Nephron (organoid): ENCODE measurements at regions not wholly inside any gene's neighbourhood (a gene's known extent, or its start where the extent isn't known, plus 50 kb on each side); places are given as distances from the start of the nearest gene placed in this dataset.

ENCODE experiments used
- H3K27ac Mint-ChIP-seq, 3 experiments: 2 replicates each; pipeline ENCODE4 v1.8.0; 2020; ENCODE audit warnings: mixed read lengths in 3 of 3, mild to moderate bottlenecking in 2 of 3, moderate library complexity in 1 of 3
- H3K27me3 Mint-ChIP-seq: 2 replicates; pipeline ENCODE4 v1.8.0; 2021; ENCODE audit warnings: low read depth, mild to moderate bottlenecking, moderate library complexity, mixed read lengths
- H3K36me3 Mint-ChIP-seq: 2 replicates; pipeline ENCODE4 v1.8.0; 2020; ENCODE audit warnings: low read depth, mixed read lengths
- H3K4me1 Mint-ChIP-seq: 2 replicates; pipeline ENCODE4 v1.8.0; 2020; ENCODE audit warnings: mixed read lengths
- H3K4me3 Mint-ChIP-seq, 3 experiments: 2 replicates each; pipeline ENCODE4 v1.8.0; 2020; ENCODE audit warnings: mild to moderate bottlenecking in 3 of 3, mixed read lengths in 3 of 3, moderate library complexity in 2 of 3
- H3K9me3 Mint-ChIP-seq: 2 replicates; pipeline ENCODE4 v1.8.0; 2020; ENCODE audit warnings: mixed read lengths
- TF ChIP-seq, protein P1 (sequence below), 3 experiments: fragments of 200-600 bp; sonication (generic); IDR thresholded peaks; one replicate each; pipeline ENCODE4 v1.5.0; 2021; ENCODE audit warnings: antibody characterized with exemption in 3 of 3; ENCODE audit not compliant: unreplicated experiment in 3 of 3

DNA sequence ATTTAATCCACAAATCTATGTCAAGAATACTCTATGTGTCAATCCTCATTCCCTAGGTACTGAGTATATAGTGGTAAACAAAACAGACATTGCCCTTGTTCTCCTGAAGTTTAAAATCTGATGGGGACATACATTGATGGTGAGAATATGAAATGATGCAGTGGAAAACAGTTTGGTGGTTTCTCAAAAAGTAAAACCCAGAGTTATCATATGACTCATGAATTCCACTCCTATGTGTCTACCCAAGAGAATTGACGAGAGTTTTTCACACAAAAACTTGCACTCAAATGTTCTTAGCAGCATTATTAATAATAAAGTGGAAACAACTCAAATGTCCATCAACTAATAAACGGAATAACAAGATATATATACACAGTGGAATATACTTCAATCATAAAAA, 586.7 kb downstream of the CCDC85A start:
- Mint-ChIP-seq H3K4me3 (no peak overlapping the region), H3K27me3 (no peaks in the 10 kb centered on the region), H3K27ac (no peak overlapping the region), H3K4me1 (no peaks in the 10 kb centered on the region), H3K9me3 (peaks cover 2% of the 10 kb centered on the region), H3K36me3 (no peaks in the 10 kb centered on the region)
- TF ChIP-seq, protein P1, sequence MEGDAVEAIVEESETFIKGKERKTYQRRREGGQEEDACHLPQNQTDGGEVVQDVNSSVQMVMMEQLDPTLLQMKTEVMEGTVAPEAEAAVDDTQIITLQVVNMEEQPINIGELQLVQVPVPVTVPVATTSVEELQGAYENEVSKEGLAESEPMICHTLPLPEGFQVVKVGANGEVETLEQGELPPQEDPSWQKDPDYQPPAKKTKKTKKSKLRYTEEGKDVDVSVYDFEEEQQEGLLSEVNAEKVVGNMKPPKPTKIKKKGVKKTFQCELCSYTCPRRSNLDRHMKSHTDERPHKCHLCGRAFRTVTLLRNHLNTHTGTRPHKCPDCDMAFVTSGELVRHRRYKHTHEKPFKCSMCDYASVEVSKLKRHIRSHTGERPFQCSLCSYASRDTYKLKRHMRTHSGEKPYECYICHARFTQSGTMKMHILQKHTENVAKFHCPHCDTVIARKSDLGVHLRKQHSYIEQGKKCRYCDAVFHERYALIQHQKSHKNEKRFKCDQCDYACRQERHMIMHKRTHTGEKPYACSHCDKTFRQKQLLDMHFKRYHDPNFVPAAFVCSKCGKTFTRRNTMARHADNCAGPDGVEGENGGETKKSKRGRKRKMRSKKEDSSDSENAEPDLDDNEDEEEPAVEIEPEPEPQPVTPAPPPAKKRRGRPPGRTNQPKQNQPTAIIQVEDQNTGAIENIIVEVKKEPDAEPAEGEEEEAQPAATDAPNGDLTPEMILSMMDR (IDR thresholded peaks at IDR 0.05; ENCODE audit: unreplicated experiment in 3 of 3), result no peak

DNA sequence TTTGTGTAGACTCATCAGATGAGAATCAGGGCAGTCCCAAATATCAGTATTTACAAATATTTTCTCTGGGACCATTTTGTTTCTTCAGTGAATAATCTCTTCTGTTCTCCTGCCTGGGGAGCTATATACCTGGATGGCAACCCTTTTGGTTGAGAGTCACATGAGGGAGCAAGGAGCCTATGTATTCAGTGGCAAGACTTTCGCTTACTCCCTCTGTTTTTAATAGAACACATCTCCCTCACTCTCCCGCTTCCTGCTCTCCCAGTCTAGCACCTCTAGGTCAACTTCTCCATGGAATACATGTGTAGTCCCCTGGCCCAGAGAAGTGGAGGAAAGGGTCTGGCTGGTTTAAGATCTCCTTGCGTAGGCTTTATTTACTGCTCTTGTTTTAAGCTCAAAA, 600.3 kb downstream of the CCDC85A start:
- TF ChIP-seq, protein P1 (IDR thresholded peaks at IDR 0.05; ENCODE audit: unreplicated experiment in 3 of 3), result no peak
- H3K27ac Mint-ChIP-seq, result no peak overlapping the region
- H3K4me3 Mint-ChIP-seq, result no peak overlapping the region
- no peaks in the 10 kb centered on the region for H3K36me3 Mint-ChIP-seq
- no peaks in the 10 kb centered on the region for H3K9me3 Mint-ChIP-seq
- H3K4me1 Mint-ChIP-seq, result no peaks in the 10 kb centered on the region
- H3K27me3 Mint-ChIP-seq, result no peaks in the 10 kb centered on the region

DNA sequence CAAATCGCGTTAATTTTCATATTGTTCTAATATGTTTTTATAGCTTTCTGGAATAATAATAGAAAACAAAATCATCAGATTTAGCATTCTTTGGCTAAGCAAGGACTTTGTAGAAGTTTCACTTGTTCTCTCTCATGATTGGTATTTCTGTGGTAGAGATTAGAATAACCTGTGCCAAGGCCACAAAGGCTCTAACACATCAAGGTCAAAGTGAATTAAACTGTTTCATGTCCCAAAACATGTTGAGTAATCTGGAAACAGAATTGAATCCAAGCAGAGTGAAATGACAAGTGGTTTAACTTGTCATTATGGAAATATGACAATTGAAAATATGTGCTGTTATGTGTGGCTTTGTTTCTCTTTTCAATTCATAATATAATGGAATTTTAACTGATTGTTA, 617.4 kb downstream of the CCDC85A start:
- no peak overlapping the region for H3K27ac Mint-ChIP-seq
- H3K9me3 Mint-ChIP-seq, result no peaks in the 10 kb centered on the region
- H3K4me3 Mint-ChIP-seq, result no peak overlapping the region
- H3K36me3 Mint-ChIP-seq, result no peaks in the 10 kb centered on the region
- H3K27me3 Mint-ChIP-seq, result no peaks in the 10 kb centered on the region
- no peaks in the 10 kb centered on the region for H3K4me1 Mint-ChIP-seq
- TF ChIP-seq, protein P1 (IDR thresholded peaks at IDR 0.05; ENCODE audit: unreplicated experiment in 3 of 3), result no peak

DNA sequence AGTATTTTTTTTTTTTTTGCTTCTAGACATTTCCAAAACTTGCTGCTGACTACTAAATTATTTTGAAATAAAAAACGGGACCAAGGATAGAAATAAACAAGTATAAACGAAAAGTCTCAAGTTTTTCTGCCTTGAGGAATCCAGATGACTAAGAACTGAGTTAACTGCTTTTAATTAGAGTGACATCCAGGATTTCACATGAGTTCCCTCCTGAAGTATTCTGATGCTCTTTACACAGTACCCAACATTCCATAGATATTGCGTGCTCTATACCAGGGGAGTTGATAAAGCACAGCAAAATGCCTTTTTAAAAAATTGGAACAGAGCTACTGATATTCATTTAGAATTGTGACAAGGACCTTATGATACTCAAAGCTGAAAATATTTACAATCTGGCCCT, 618.0 kb downstream of the CCDC85A start:
- Mint-ChIP-seq H3K36me3 (no peaks in the 10 kb centered on the region), H3K4me1 (no peaks in the 10 kb centered on the region), H3K27me3 (no peaks in the 10 kb centered on the region), H3K9me3 (no peaks in the 10 kb centered on the region), H3K27ac (no peak overlapping the region), H3K4me3 (no peak overlapping the region)
- TF ChIP-seq, protein P1 (IDR thresholded peaks at IDR 0.05; ENCODE audit: unreplicated experiment in 3 of 3), result no peak

DNA sequence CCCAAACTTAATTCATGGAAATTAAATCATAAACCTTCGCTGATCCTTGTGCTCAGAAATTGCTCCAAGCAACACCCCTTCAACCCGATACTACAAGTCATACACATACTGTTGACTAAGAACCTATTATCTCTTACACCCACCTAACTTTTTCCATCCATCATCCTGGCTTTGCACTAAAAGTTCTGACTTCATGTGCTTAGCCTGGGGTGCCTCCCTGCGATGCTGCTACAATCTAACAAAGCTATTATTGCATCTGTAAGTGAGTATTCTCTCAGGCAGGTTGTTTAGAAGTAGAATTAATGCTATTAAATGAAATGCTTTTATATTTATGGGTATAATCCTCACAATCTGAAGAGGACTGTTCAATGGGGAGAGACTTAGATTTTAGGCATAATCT, 619.8 kb downstream of the CCDC85A start:
- Mint-ChIP-seq H3K27ac (no peak overlapping the region), H3K9me3 (no peaks in the 10 kb centered on the region), H3K4me1 (no peaks in the 10 kb centered on the region), H3K36me3 (no peaks in the 10 kb centered on the region), H3K27me3 (no peaks in the 10 kb centered on the region), H3K4me3 (no peak overlapping the region)
- TF ChIP-seq, protein P1 (IDR thresholded peaks at IDR 0.05; ENCODE audit: unreplicated experiment in 3 of 3), result no peak

DNA sequence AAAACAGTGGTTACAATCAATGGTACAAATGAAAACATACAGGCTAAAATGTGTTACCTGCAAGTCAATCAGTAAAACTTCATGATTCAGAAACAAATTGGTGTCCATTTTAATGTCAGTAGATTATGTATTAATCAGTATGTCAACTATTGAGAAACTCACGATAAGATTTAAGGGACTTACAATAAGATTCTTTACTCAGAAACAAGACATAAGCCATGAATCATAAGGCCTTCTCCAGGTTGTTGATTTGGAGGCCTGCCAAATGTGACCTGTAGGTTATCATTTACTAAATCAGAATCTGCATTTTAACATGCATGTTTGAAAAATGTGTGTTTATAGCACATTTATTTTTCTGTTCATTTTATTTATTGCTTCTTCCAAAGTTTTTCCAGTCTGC, 623.1 kb downstream of the CCDC85A start:
- Mint-ChIP-seq H3K36me3 (no peaks in the 10 kb centered on the region), H3K27ac (no peak overlapping the region), H3K9me3 (peaks cover 7% of the 10 kb centered on the region), H3K4me1 (no peaks in the 10 kb centered on the region), H3K4me3 (no peak overlapping the region), H3K27me3 (peaks cover 3% of the 10 kb centered on the region)
- TF ChIP-seq, protein P1 (IDR thresholded peaks at IDR 0.05; ENCODE audit: unreplicated experiment in 3 of 3), result no peak
